Suprapubic skin (tissue), 4 donors: ENCODE measurements at regions not wholly inside any gene's neighbourhood (a gene's known extent, or its start where the extent isn't known, plus 50 kb on each side); places are given as distances from the start of the nearest gene placed in this dataset.

Source experiments
- DNase-seq, 2 donors: peaks; one replicate each; pipeline ENCODE4 v3.0.0-alpha.2; 2019; ENCODE audit warnings: low spot score in 2 of 2
- H3K27ac ChIP-seq: fragments of 200-600 bp; sonication (generic); one replicate; pipeline ENCODE4 v1.5.1; 2019
- H3K27me3 ChIP-seq: fragments of 200-600 bp; sonication (generic); one replicate; pipeline ENCODE4 v1.5.1; 2019
- H3K36me3 ChIP-seq: fragments of 200-600 bp; sonication (generic); one replicate; pipeline ENCODE4 v1.5.1; 2019
- H3K4me1 ChIP-seq: fragments of 200-600 bp; sonication (generic); one replicate; pipeline ENCODE4 v1.5.1; 2019
- H3K4me3 ChIP-seq: fragments of 200-600 bp; sonication (generic); one replicate; pipeline ENCODE4 v1.5.1; 2019; ENCODE audit warnings: mild to moderate bottlenecking
- H3K9me3 ChIP-seq: fragments of 200-600 bp; sonication (generic); one replicate; pipeline ENCODE4 v1.5.1; 2019
- EP300 ChIP-seq: sonication (generic); formaldehyde crosslinking; IDR thresholded peaks from one replicate; pipeline ENCODE4 v1.6.1; 2017; ENCODE audit warnings: antibody characterized with exemption
- POLR2A ChIP-seq, 2 donors: fragments of 450-650 bp; IDR thresholded peaks; one replicate each; pipeline ENCODE4 v1.6.1; 2017; ENCODE audit warnings: antibody characterized with exemption in 2 of 2, mild to moderate bottlenecking in 2 of 2, moderate library complexity in 2 of 2
- POLR2AphosphoS5 ChIP-seq, 3 donors: sonication (generic); formaldehyde crosslinking; IDR thresholded peaks; one replicate each; pipeline ENCODE4 v1.6.1; 2017; ENCODE audit warnings: antibody characterized with exemption in 3 of 3
- WGBS: methylation state at CpG from one replicate; pipeline ENCODE4 v1.1.5; 2018; 5-methylcytosine and 5-hydroxymethylcytosine counted together
- TF ChIP-seq, protein P1 (sequence below), 2 donors: fragments of 200-600 bp in 1 of 2; fragments of 450-650 bp in 1 of 2; sonication (generic) in 1 of 2; IDR thresholded peaks; one replicate each; pipeline ENCODE4 v1.5.1; 2016 to 2019; ENCODE audit warnings: antibody characterized with exemption in 2 of 2, mild to moderate bottlenecking in 1 of 2, moderate library complexity in 1 of 2

DNA sequence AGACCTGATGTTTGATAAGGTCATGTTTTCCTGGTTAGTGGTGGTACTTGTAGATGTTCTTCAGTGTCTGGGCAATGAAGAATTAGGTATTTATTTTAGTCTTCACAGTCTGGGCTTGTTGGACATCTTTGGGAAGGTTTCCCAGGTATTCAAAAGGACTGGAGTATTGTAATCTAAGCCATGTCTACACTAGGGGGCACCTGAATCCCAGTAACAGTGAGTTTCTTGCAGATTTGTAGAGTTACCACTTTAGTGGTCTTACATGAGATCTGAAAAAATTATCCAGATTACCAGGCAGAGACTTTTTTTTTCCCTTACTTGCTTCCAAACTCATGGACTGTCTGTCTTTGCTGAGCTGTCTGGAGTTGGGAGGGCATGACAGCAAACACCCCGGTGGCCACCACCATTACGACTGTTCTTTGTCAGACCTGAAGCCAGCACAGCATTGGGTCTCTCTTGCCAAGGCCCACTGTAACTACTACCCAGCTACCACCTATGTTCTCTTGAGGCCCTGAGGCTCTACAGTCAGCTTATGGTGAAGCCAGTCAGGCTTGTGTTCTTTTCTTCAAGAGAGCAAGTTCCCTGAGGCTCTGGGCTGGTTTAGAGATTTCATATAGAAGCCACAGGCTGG is 820.7 kb upstream of the FBXO33 start:
- no peak overlapping the region for H3K27ac ChIP-seq
- H3K4me1 ChIP-seq: no peaks in the 10 kb centered on the region
- no peak for DNase-seq
- H3K9me3 ChIP-seq: no peaks in the 10 kb centered on the region
- 80% methylated on average over 2 of the region's 2 CpGs for WGBS
- H3K27me3 ChIP-seq: no peaks in the 10 kb centered on the region
- TF ChIP-seq POLR2A (IDR thresholded peaks at IDR 0.05): no peak
- TF ChIP-seq POLR2AphosphoS5 (IDR thresholded peaks at IDR 0.05): no peak
- TF ChIP-seq, protein P1, sequence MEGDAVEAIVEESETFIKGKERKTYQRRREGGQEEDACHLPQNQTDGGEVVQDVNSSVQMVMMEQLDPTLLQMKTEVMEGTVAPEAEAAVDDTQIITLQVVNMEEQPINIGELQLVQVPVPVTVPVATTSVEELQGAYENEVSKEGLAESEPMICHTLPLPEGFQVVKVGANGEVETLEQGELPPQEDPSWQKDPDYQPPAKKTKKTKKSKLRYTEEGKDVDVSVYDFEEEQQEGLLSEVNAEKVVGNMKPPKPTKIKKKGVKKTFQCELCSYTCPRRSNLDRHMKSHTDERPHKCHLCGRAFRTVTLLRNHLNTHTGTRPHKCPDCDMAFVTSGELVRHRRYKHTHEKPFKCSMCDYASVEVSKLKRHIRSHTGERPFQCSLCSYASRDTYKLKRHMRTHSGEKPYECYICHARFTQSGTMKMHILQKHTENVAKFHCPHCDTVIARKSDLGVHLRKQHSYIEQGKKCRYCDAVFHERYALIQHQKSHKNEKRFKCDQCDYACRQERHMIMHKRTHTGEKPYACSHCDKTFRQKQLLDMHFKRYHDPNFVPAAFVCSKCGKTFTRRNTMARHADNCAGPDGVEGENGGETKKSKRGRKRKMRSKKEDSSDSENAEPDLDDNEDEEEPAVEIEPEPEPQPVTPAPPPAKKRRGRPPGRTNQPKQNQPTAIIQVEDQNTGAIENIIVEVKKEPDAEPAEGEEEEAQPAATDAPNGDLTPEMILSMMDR (IDR thresholded peaks at IDR 0.05): no peak
- TF ChIP-seq EP300: no peak
- H3K4me3 ChIP-seq: no peak overlapping the region
- H3K36me3 ChIP-seq: no peaks in the 10 kb centered on the region

DNA sequence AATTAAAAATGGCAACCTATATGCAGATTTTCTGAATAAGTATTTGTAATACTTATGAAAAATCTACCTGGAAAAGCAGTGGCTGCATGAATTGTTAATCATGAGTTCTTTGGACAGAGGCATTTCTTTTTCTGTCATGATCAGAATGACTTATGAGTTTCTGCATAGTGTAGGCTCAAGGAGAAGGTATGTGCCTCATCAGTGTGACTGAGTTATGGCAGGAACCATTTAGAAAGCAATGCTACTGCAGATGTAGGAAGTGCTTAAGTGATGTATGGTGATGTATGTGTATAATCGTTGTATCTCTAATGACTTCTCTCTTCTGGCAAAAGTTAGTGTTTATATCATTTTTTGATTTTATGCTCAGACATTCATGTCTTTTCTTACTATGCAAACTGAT is 816.4 kb upstream of the FBXO33 start:
- Histone ChIP-seq H3K4me3 (no peak overlapping the region), H3K4me1 (no peaks in the 10 kb centered on the region), H3K27ac (no peak overlapping the region), H3K36me3 (no peaks in the 10 kb centered on the region), H3K27me3 (no peaks in the 10 kb centered on the region), H3K9me3 (no peaks in the 10 kb centered on the region)
- 15% methylated on average over 1 of the region's 1 CpG for WGBS
- TF ChIP-seq POLR2A (IDR thresholded peaks at IDR 0.05) (no peak), POLR2AphosphoS5 (IDR thresholded peaks at IDR 0.05) (no peak), EP300 (no peak)
- TF ChIP-seq, protein P1 (IDR thresholded peaks at IDR 0.05): no peak
- no peak for DNase-seq

DNA sequence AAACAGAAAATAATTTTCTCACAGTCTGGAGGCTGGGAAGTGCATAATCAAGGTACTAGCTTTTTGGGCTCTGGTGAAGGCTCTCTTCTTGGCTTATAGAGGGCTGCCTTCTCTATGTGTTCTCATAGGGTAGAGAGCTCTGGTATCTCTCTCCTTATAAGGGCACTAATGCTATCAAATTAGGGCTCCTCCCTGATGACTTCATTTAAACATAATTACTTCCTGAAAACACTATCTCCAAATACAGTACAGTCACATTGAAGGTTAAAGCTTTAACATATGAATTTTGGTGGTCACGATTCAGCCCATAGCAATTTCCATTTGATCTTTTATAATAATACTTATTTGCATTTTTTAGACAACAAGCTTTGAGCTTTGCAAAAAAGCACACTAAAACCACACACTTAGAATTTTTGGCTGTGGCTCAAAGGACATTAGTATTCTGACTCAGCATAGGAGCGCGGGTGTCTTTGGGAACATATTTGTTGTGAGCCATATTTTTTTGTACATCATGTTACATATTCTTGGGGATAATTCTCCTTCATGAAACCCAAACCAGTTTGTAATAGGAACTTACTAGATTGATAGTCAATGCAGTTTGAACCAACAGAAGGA is 808.1 kb upstream of the FBXO33 start:
- TF ChIP-seq, protein P1 (IDR thresholded peaks at IDR 0.05): no peak
- TF ChIP-seq EP300: no peak
- no peak for TF ChIP-seq POLR2AphosphoS5 (IDR thresholded peaks at IDR 0.05)
- no peak for TF ChIP-seq POLR2A (IDR thresholded peaks at IDR 0.05)
- no peaks in the 10 kb centered on the region for H3K36me3 ChIP-seq
- WGBS: 76% methylated on average over 3 of the region's 3 CpGs
- no peaks in the 10 kb centered on the region for H3K27me3 ChIP-seq
- H3K9me3 ChIP-seq: no peaks in the 10 kb centered on the region
- H3K4me3 ChIP-seq: no peak overlapping the region
- no peaks in the 10 kb centered on the region for H3K4me1 ChIP-seq
- no peak for DNase-seq
- no peak overlapping the region for H3K27ac ChIP-seq

DNA sequence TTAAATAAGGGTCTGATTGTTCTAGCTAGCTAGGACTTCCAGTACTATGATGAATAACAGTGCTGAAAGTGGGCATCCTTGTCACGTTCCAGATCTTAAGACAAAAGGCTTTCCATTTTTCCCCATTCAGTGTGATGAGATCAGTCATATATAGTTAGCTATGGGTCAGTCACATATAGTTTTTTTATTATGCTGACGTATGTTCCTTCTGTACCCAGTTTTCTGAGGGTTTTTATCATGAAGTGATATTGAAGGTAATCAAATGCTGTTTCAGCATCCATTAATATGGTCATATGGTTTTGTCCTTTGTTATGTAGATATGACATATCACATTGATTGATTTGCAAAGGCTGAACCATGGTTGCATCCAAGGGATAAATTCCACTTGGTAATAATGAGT is 800.1 kb upstream of the FBXO33 start:
- 91% methylated on average over 2 of the region's 2 CpGs for WGBS
- Histone ChIP-seq H3K4me1 (no peaks in the 10 kb centered on the region), H3K9me3 (no peaks in the 10 kb centered on the region), H3K4me3 (no peak overlapping the region), H3K27me3 (no peaks in the 10 kb centered on the region), H3K36me3 (no peaks in the 10 kb centered on the region), H3K27ac (no peak overlapping the region)
- TF ChIP-seq, protein P1 (IDR thresholded peaks at IDR 0.05): no peak
- no peak for TF ChIP-seq POLR2AphosphoS5 (IDR thresholded peaks at IDR 0.05)
- no peak for TF ChIP-seq POLR2A (IDR thresholded peaks at IDR 0.05)
- no peak for TF ChIP-seq EP300
- no peak for DNase-seq

DNA sequence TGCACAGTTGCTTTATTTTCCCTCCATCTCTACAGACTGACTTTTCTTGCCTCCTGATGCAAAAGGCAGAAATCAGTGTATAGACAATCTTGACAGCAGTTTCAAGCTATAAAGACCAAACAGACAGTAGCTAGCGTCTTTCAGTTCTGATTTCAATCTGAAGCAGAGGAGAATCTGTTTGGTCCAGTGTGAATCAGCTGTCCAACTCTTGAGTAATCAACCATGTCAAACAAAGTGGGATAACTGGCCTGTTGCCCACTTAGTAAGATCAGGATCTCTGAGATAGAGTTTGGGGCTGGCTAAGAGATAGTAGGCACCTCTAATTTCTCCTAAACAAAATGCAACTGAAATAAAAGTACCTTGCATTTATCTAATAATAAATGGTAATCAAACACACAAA is 797.4 kb upstream of the FBXO33 start:
- Histone ChIP-seq H3K4me3 (no peak overlapping the region), H3K27ac (no peak overlapping the region), H3K36me3 (no peaks in the 10 kb centered on the region), H3K9me3 (no peaks in the 10 kb centered on the region), H3K4me1 (no peaks in the 10 kb centered on the region), H3K27me3 (no peaks in the 10 kb centered on the region)
- no peak for TF ChIP-seq POLR2AphosphoS5 (IDR thresholded peaks at IDR 0.05)
- no peak for TF ChIP-seq POLR2A (IDR thresholded peaks at IDR 0.05)
- DNase-seq: no peak
- WGBS: 76% methylated on average over 1 of the region's 1 CpG
